Panc1 (cell line): ENCODE measurements at regions not wholly inside any gene's neighbourhood (a gene's known extent, or its start where the extent isn't known, plus 50 kb on each side); places are given as distances from the start of the nearest gene placed in this dataset.

ENCODE experiments used
- ATAC-seq: fragments of 200-7000 bp; cut with Tn5 transposase; 2 replicates; pipeline ENCODE4 v1.9.1; 2020; ENCODE audit warnings: mild to moderate bottlenecking, moderate library complexity
- BruUV-seq: library from RNA; stranded (reverse); fragments of 400-500 nt; replicated peaks from 2 replicates; lab custom pipeline; 2021; lab: Mats Ljungman, UMichigan
- CTCF ChIA-PET: fragments of 300-600 bp; sonication (Branson Sonifier 250); formaldehyde crosslinking; loops from one replicate; lab custom pipeline; 2022; ENCODE audit warnings: antibody characterized with exemption; lab: Charles Lee
- POLR2A ChIA-PET: fragments of 300-600 bp; sonication (Branson Sonifier 250); formaldehyde crosslinking; loops from one replicate; lab custom pipeline; 2022; ENCODE audit warnings: antibody characterized with exemption; lab: Charles Lee
- DNase-seq: peaks from one replicate; pipeline ENCODE4 v3.0.0-alpha.2; 2010; ENCODE audit warnings: low read depth, low spot score
- H3K27ac ChIP-seq: 2 replicates; pipeline ENCODE4 v1.5.1; 2011; ENCODE audit warnings: mild to moderate bottlenecking, low read length, inconsistent platforms
- H3K27me3 ChIP-seq: fragments of 200-500 bp; sonication (Bioruptor generic); 2 replicates; pipeline ENCODE4 v1.6.0; 2014; ENCODE audit warnings: low read length, inconsistent platforms; ENCODE audit not compliant: control insufficient read depth, insufficient read depth
- H3K36me3 ChIP-seq: fragments of 200-500 bp; sonication (Bioruptor generic); 2 replicates; pipeline ENCODE4 v1.5.1; 2014; ENCODE audit warnings: inconsistent platforms, mild to moderate bottlenecking, low read length, moderate library complexity; ENCODE audit not compliant: control insufficient read depth, insufficient read depth
- H3K4me1 ChIP-seq: 2 replicates; pipeline ENCODE4 v1.5.1; 2011; ENCODE audit warnings: inconsistent platforms, mild to moderate bottlenecking, low read length, moderate library complexity; ENCODE audit not compliant: control insufficient read depth, insufficient read depth
- H3K4me3 ChIP-seq, 2 experiments: 2 replicates each; pipeline ENCODE4 v1.5.1; 2011 to 2012; ENCODE audit warnings: low read depth in 2 of 2, low read length in 2 of 2, mild to moderate bottlenecking in 2 of 2, inconsistent platforms in 1 of 2, moderate library complexity in 1 of 2
- H3K9me3 ChIP-seq: fragments of 200-500 bp; sonication (Bioruptor generic); 2 replicates; pipeline ENCODE4 v1.5.1; 2014; ENCODE audit warnings: low read depth, mild to moderate bottlenecking, inconsistent platforms, low read length, moderate library complexity; ENCODE audit not compliant: control insufficient read depth, insufficient read depth
- CTCF ChIP-seq: fragments of 450-650 bp; IDR thresholded peaks from 2 replicates; pipeline ENCODE4 v1.5.1; 2017; ENCODE audit warnings: mild to moderate bottlenecking
- POLR2AphosphoS5 ChIP-seq: IDR thresholded peaks from 2 replicates; pipeline ENCODE4 v1.6.1; 2012; ENCODE audit warnings: mild to moderate bottlenecking, low read depth, low read length, moderate library complexity
- REST ChIP-seq, 2 experiments: IDR thresholded peaks; 2 replicates each; pipeline ENCODE4 v1.6.1; 2011 to 2012; ENCODE audit warnings: low read depth in 2 of 2, control low read depth in 1 of 2, low read length in 1 of 2, mild to moderate bottlenecking in 1 of 2, moderate library complexity in 1 of 2; ENCODE audit not compliant: insufficient read depth in 1 of 2
- SIN3A ChIP-seq: IDR thresholded peaks from 2 replicates; pipeline ENCODE4 v1.6.1; 2012; ENCODE audit warnings: low read depth, mild to moderate bottlenecking, low read length, moderate library complexity, borderline replicate concordance; ENCODE audit not compliant: insufficient read depth
- TCF7L2 ChIP-seq: IDR thresholded peaks from 2 replicates; pipeline ENCODE4 v1.6.1; 2011; ENCODE audit warnings: mild to moderate bottlenecking, low read depth, low read length, inconsistent platforms
- in situ Hi-C: cut with HindIII; loops from 2 replicates; pipeline ENCODE4 v1.10.0; 2016; ENCODE audit warnings: low sequenced_read_pairs, low pct_unique_long_range_greater_than_20kb
- intact Hi-C: fragments of 100-400 bp; cut with micrococcal nuclease; formaldehyde crosslinking; loops from one replicate; pipeline ENCODE4 v1.10.0; 2022; ENCODE audit not compliant: unreplicated experiment

- no peaks in the 10 kb centered on the region for H3K9me3 ChIP-seq
- no peak overlapping the region for H3K4me3 ChIP-seq
- no peak overlapping the region for H3K27ac ChIP-seq
- BruUV-seq: no TSS peak
- no peaks in the 10 kb centered on the region for H3K4me1 ChIP-seq
- ATAC-seq (no peak), DNase-seq (no peak)
- no peaks in the 10 kb centered on the region for H3K27me3 ChIP-seq
- no peak for TF ChIP-seq POLR2AphosphoS5
- no peaks in the 10 kb centered on the region for H3K36me3 ChIP-seq
- POLR2A ChIA-PET: no interaction called here
- CTCF ChIA-PET: no interaction called here
- in situ Hi-C loops: no loop called here
- intact Hi-C loops: no loop called here
Measured at GRCh38 chr4:180727478-180727877, 1515.7 kb upstream of the TENM3 start.

- H3K4me3 ChIP-seq: no peak overlapping the region
- TF ChIP-seq TCF7L2: no peak
- no peak for TF ChIP-seq REST (IDR thresholded peaks at IDR 0.05; ENCODE audit: insufficient read depth in 1 of 2, low read depth in 2 of 2, low read length in 1 of 2)
- TF ChIP-seq SIN3A: no peak
- TF ChIP-seq CTCF: no peak
- no peak for TF ChIP-seq POLR2AphosphoS5
- intact Hi-C loops (no loop called here), in situ Hi-C loops (no loop called here)
- H3K27ac ChIP-seq: no peak overlapping the region
- no peaks in the 10 kb centered on the region for H3K27me3 ChIP-seq
- CTCF ChIA-PET: no interaction called here
- H3K4me1 ChIP-seq: no peaks in the 10 kb centered on the region
- BruUV-seq: no TSS peak
- H3K9me3 ChIP-seq: no peaks in the 10 kb centered on the region
- no peaks in the 10 kb centered on the region for H3K36me3 ChIP-seq
- DNase-seq: no peak
- ATAC-seq: no peak
- POLR2A ChIA-PET: no interaction called here
Measured at GRCh38 chr4:180734753-180735432, 1508.3 kb upstream of the TENM3 start.

GRCh38 chr4:180741703-180742102, 1501.5 kb upstream of the TENM3 start:
- intact Hi-C loops: no loop called here
- in situ Hi-C loops: no loop called here
- CTCF ChIA-PET: no interaction called here
- H3K4me1 ChIP-seq: no peaks in the 10 kb centered on the region
- no peaks in the 10 kb centered on the region for H3K36me3 ChIP-seq
- H3K27ac ChIP-seq: no peak overlapping the region
- TF ChIP-seq SIN3A (no peak), POLR2AphosphoS5 (no peak), TCF7L2 (no peak), CTCF (no peak), REST (IDR thresholded peaks at IDR 0.05; ENCODE audit: insufficient read depth in 1 of 2, low read depth in 2 of 2, low read length in 1 of 2) (no peak)
- BruUV-seq: no TSS peak
- no peaks in the 10 kb centered on the region for H3K27me3 ChIP-seq
- POLR2A ChIA-PET: no interaction called here
- DNase-seq (no peak), ATAC-seq (no peak)
- H3K9me3 ChIP-seq: no peaks in the 10 kb centered on the region
- H3K4me3 ChIP-seq: no peak overlapping the region
